Prostate gland (tissue), 2 donors: ENCODE measurements at regions not wholly inside any gene's neighbourhood (a gene's known extent, or its start where the extent isn't known, plus 50 kb on each side); places are given as distances from the start of the nearest gene placed in this dataset.

ENCODE experiments used
- DNase-seq: peaks from one replicate; pipeline ENCODE4 v3.0.0-alpha.2; 2019; ENCODE audit warnings: low spot score
- H3K27ac ChIP-seq, 2 donors: fragments of 200-600 bp; sonication (generic); 2 replicates each; pipeline ENCODE4 v1.5.1; 2017 to 2019
- H3K27me3 ChIP-seq: fragments of 200-600 bp; sonication (generic); replicated peaks from 2 replicates; pipeline ENCODE4 v1.5.1; 2019; ENCODE audit not compliant: insufficient read depth
- H3K36me3 ChIP-seq, 2 donors: fragments of 200-600 bp; sonication (generic); 1 replicate in 1 of 2; 2 replicates in 1 of 2; pipeline versions ENCODE4 v1.5.1 to v1.8.1; 2017 to 2019
- H3K4me1 ChIP-seq: fragments of 200-600 bp; sonication (generic); replicated peaks from 2 replicates; pipeline ENCODE4 v1.5.1; 2019
- H3K4me3 ChIP-seq, 2 donors: fragments of 200-600 bp; sonication (generic); 2 replicates each; pipeline ENCODE4 v1.5.1; 2017 to 2019
- H3K9me3 ChIP-seq: fragments of 200-600 bp; sonication (generic); 2 replicates; pipeline ENCODE4 v1.5.1; 2017
- POLR2A ChIP-seq: fragments of 450-650 bp; IDR thresholded peaks from one replicate; pipeline ENCODE4 v1.6.1; 2016; ENCODE audit warnings: antibody characterized with exemption, mild to moderate bottlenecking
- POLR2AphosphoS5 ChIP-seq: sonication (generic); formaldehyde crosslinking; IDR thresholded peaks from one replicate; pipeline ENCODE4 v1.6.1; 2017; ENCODE audit warnings: antibody characterized with exemption
- WGBS: methylation state at CpG from one replicate; pipeline ENCODE4 v1.1.5; 2018; 5-methylcytosine and 5-hydroxymethylcytosine counted together
- intact Hi-C: fragments of 100-400 bp; cut with DNase I; formaldehyde crosslinking; loops from one replicate; pipeline ENCODE4 v1.14.2; 2022
- TF ChIP-seq, protein P1 (sequence below), 4 experiments: fragments of 200-600 bp in 2 of 4; fragments of 450-650 bp in 2 of 4; sonication (generic) in 2 of 4; IDR thresholded peaks; 1 replicate in 3 of 4; 2 replicates in 1 of 4; pipeline ENCODE4 v1.5.1; 2016 to 2019; ENCODE audit warnings: antibody characterized with exemption in 4 of 4, mild to moderate bottlenecking in 2 of 4, moderate library complexity in 2 of 4

GRCh38 chr6:103405321-103405720, 1454.4 kb downstream of the HACE1 start:
- Histone ChIP-seq H3K27me3 (no peaks in the 10 kb centered on the region), H3K4me1 (no peaks in the 10 kb centered on the region), H3K27ac (no peak overlapping the region), H3K36me3 (no peaks in the 10 kb centered on the region), H3K4me3 (no peak overlapping the region), H3K9me3 (no peaks in the 10 kb centered on the region)
- intact Hi-C loops = no loop called here
- TF ChIP-seq POLR2AphosphoS5 (no peak), POLR2A (no peak)
- TF ChIP-seq, protein P1, sequence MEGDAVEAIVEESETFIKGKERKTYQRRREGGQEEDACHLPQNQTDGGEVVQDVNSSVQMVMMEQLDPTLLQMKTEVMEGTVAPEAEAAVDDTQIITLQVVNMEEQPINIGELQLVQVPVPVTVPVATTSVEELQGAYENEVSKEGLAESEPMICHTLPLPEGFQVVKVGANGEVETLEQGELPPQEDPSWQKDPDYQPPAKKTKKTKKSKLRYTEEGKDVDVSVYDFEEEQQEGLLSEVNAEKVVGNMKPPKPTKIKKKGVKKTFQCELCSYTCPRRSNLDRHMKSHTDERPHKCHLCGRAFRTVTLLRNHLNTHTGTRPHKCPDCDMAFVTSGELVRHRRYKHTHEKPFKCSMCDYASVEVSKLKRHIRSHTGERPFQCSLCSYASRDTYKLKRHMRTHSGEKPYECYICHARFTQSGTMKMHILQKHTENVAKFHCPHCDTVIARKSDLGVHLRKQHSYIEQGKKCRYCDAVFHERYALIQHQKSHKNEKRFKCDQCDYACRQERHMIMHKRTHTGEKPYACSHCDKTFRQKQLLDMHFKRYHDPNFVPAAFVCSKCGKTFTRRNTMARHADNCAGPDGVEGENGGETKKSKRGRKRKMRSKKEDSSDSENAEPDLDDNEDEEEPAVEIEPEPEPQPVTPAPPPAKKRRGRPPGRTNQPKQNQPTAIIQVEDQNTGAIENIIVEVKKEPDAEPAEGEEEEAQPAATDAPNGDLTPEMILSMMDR (IDR thresholded peaks at IDR 0.05) = no peak
- no peak for DNase-seq
- 89% methylated on average over 12 of the region's 12 CpGs for WGBS

DNA sequence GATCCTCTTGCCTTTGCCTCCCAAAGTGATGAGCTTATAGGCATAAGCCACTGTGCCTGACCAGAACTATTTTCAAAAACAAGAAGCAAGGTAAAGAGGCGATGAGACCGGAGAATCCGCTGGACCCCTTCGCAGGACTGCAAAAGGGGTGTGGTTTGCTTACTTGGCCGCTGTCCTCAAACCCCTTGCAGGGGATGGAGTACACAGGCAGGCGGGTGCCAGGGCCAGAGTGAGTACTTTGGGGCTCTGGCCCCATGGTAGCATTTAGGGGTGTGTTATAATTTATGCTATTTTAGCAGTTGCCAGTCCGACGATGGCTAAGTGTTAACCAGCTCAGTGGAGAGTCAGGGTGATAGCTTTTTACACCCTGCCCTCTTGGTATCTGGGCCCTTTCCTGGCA, 1454.9 kb downstream of the HACE1 start:
- DNase-seq = no peak
- WGBS = 96% methylated on average over 8 of the region's 8 CpGs
- Histone ChIP-seq H3K27ac (no peak overlapping the region), H3K9me3 (no peaks in the 10 kb centered on the region), H3K27me3 (no peaks in the 10 kb centered on the region), H3K36me3 (no peaks in the 10 kb centered on the region), H3K4me1 (no peaks in the 10 kb centered on the region), H3K4me3 (no peak overlapping the region)
- TF ChIP-seq, protein P1 (IDR thresholded peaks at IDR 0.05) = no peak
- TF ChIP-seq POLR2AphosphoS5 (no peak), POLR2A (no peak)
- intact Hi-C loops = no loop called here

GRCh38 chr6:103396768-103397167, 1463.0 kb downstream of the HACE1 start:
- no peak overlapping the region for H3K27ac ChIP-seq
- H3K36me3 ChIP-seq = no peaks in the 10 kb centered on the region
- no peak for TF ChIP-seq POLR2A
- TF ChIP-seq, protein P1 (IDR thresholded peaks at IDR 0.05) = no peak
- no peak for TF ChIP-seq POLR2AphosphoS5
- H3K9me3 ChIP-seq = no peaks in the 10 kb centered on the region
- no peak overlapping the region for H3K4me3 ChIP-seq
- H3K4me1 ChIP-seq = no peaks in the 10 kb centered on the region
- no peak for DNase-seq
- intact Hi-C loops = no loop called here
- 95% methylated on average over 2 of the region's 2 CpGs for WGBS
- no peaks in the 10 kb centered on the region for H3K27me3 ChIP-seq

DNA sequence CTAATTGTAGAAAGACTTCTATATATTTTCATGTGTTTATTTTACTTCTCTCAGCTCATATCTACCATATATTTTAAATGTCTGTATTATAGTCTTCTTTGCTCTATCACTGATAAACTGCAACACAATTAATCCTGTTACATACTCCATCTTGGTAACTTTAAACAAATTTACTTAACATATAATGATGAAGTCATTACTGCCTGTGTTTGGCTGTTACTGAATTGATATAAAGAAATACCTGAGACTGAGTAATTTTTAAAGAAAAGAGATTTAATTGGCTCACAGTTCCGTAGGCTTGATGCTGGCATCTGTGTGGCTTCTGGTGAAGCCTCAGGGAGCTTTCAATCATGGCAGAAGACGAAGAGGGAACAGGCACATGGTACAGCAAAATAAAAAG, 1480.4 kb downstream of the HACE1 start:
- Histone ChIP-seq H3K4me1 (no peaks in the 10 kb centered on the region), H3K9me3 (no peaks in the 10 kb centered on the region), H3K36me3 (no peaks in the 10 kb centered on the region), H3K4me3 (no peak overlapping the region), H3K27ac (no peak overlapping the region), H3K27me3 (no peaks in the 10 kb centered on the region)
- no peak for DNase-seq
- intact Hi-C loops = no loop called here
- TF ChIP-seq, protein P1 (IDR thresholded peaks at IDR 0.05) = no peak
- TF ChIP-seq POLR2AphosphoS5 = no peak
- no peak for TF ChIP-seq POLR2A
- WGBS = 76% methylated on average over 2 of the region's 2 CpGs

DNA sequence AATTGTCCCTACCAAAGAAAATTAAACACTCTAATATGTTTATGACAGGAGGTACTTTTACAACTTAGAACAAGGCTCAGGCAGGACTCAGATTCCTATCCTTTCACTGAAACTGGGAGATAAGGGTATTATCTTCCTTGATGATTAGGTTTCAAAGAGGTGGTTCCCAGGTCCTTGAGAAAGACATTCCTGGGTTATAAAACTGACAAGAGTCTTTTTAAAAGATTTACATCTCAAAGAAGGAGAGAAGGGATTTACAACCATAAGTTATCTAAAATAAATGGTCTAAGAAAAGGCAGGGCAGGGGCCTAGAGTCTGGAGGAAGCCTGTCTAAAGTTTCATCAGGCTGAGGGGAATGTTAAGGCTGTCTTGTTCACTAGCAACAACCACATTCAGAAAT, 1492.5 kb downstream of the HACE1 start:
- Histone ChIP-seq H3K27me3 (no peaks in the 10 kb centered on the region), H3K4me1 (no peaks in the 10 kb centered on the region), H3K9me3 (no peaks in the 10 kb centered on the region), H3K36me3 (no peaks in the 10 kb centered on the region), H3K4me3 (no peak overlapping the region), H3K27ac (no peak overlapping the region)
- intact Hi-C loops = no loop called here
- TF ChIP-seq POLR2A = no peak
- TF ChIP-seq, protein P1 (IDR thresholded peaks at IDR 0.05) = no peak
- no peak for TF ChIP-seq POLR2AphosphoS5
- DNase-seq = no peak
